ENCODE measurements at regions not wholly inside any gene's neighbourhood (a gene's known extent, or its start where the extent isn't known, plus 50 kb on each side); places are given as distances from the start of the nearest gene placed in this dataset.

- Mint-ChIP-seq H3K27me3 (peaks cover 85% of the 10 kb centered on the region), H3K27ac (peak overlapping the region in 1 of 2 donors; percentile 55), H3K9me3 (no peaks in the 10 kb centered on the region), H3K4me3 (peak overlapping the region; percentile 78 to 80), H3K4me1 (peaks cover 8% of the 10 kb centered on the region)
- ATAC-seq (peak; percentile 64), DNase-seq (peak in 1 of 2 donors; percentile 26)
Observed at GRCh38 chr6:41470029-41470330, 76.2 kb upstream of the FOXP4 start.

GRCh38 chr6:41470331-41471063 is 75.7 kb upstream of the FOXP4 start:
- Mint-ChIP-seq H3K4me3 (peak overlapping the region; percentile 78 to 80), H3K27ac (no peak overlapping the region), H3K9me3 (no peaks in the 10 kb centered on the region), H3K27me3 (peaks cover 86% of the 10 kb centered on the region), H3K4me1 (peaks cover 8% of the 10 kb centered on the region)
- ATAC-seq (peak; percentile 51), DNase-seq (no peak)

- DNase-seq = no peak
- Mint-ChIP-seq H3K27me3 (peaks cover 80% of the 10 kb centered on the region), H3K9me3 (no peaks in the 10 kb centered on the region), H3K27ac (no peak overlapping the region), H3K4me1 (peaks cover 8% of the 10 kb centered on the region), H3K4me3 (peak overlapping the region; percentile 7 to 22)
- no peak for ATAC-seq
Observed at GRCh38 chr6:41471064-41471895, 74.9 kb upstream of the FOXP4 start.

GRCh38 chr6:41474213-41474933 is 71.8 kb upstream of the FOXP4 start:
- peaks cover 73% of the 10 kb centered on the region for H3K27me3 Mint-ChIP-seq
- H3K4me3 Mint-ChIP-seq = peak overlapping the region in 1 of 2 donors; percentile 28
- ATAC-seq (peak; percentile 61), DNase-seq (no peak)
- peak overlapping the region in 1 of 2 donors; percentile 92 for H3K27ac Mint-ChIP-seq
- no peaks in the 10 kb centered on the region for H3K9me3 Mint-ChIP-seq
- peaks cover 8% of the 10 kb centered on the region for H3K4me1 Mint-ChIP-seq

GRCh38 chr6:41475164-41475563 is 71.0 kb upstream of the FOXP4 start:
- Mint-ChIP-seq H3K4me1 (peaks cover under 1% of the 10 kb centered on the region), H3K27ac (no peak overlapping the region), H3K27me3 (peaks cover 65% of the 10 kb centered on the region), H3K4me3 (no peak overlapping the region), H3K9me3 (no peaks in the 10 kb centered on the region)
- DNase-seq = no peak
- no peak for ATAC-seq

- Mint-ChIP-seq H3K9me3 (no peaks in the 10 kb centered on the region), H3K4me3 (no peak overlapping the region), H3K27me3 (peaks cover 59% of the 10 kb centered on the region), H3K4me1 (no peaks in the 10 kb centered on the region), H3K27ac (no peak overlapping the region)
- DNase-seq (no peak), ATAC-seq (no peak)
Observed at GRCh38 chr6:41475737-41476357, 70.3 kb upstream of the FOXP4 start.

- Mint-ChIP-seq H3K9me3 (no peaks in the 10 kb centered on the region), H3K4me1 (no peaks in the 10 kb centered on the region), H3K4me3 (no peak overlapping the region), H3K27ac (no peak overlapping the region), H3K27me3 (peaks cover 53% of the 10 kb centered on the region)
- DNase-seq (no peak), ATAC-seq (no peak)
Observed at GRCh38 chr6:41476401-41476800, 69.8 kb upstream of the FOXP4 start.

GRCh38 chr6:41477572-41477971 is 68.6 kb upstream of the FOXP4 start:
- H3K27me3 Mint-ChIP-seq = peaks cover 41% of the 10 kb centered on the region
- no peak overlapping the region for H3K27ac Mint-ChIP-seq
- H3K9me3 Mint-ChIP-seq = no peaks in the 10 kb centered on the region
- ATAC-seq (no peak), DNase-seq (no peak)
- no peak overlapping the region for H3K4me3 Mint-ChIP-seq
- H3K4me1 Mint-ChIP-seq = peaks cover 5% of the 10 kb centered on the region

- no peaks in the 10 kb centered on the region for H3K9me3 Mint-ChIP-seq
- peaks cover 15% of the 10 kb centered on the region for H3K27me3 Mint-ChIP-seq
- peaks cover 13% of the 10 kb centered on the region for H3K4me1 Mint-ChIP-seq
- no peak overlapping the region for H3K4me3 Mint-ChIP-seq
- H3K27ac Mint-ChIP-seq = no peak overlapping the region
- DNase-seq (no peak), ATAC-seq (no peak)
Observed at GRCh38 chr6:41483943-41484342, 62.2 kb upstream of the FOXP4 start.

GRCh38 chr6:41487860-41488432 is 58.2 kb upstream of the FOXP4 start:
- H3K4me1 Mint-ChIP-seq = peaks cover 17% of the 10 kb centered on the region
- H3K4me3 Mint-ChIP-seq = no peak overlapping the region

GRCh38 chr6:41488433-41489119 is 57.6 kb upstream of the FOXP4 start:
- Mint-ChIP-seq H3K4me1 (peaks cover 17% of the 10 kb centered on the region), H3K27me3 (peaks cover 38% of the 10 kb centered on the region), H3K4me3 (no peak overlapping the region), H3K27ac (peak overlapping the region; percentile 33 to 67), H3K9me3 (no peaks in the 10 kb centered on the region)
- DNase-seq (no peak), ATAC-seq (peak; percentile 20)

More at GRCh38 chr6:41487860-41488432, 58.2 kb upstream of the FOXP4 start:
- Mint-ChIP-seq H3K27me3 (peaks cover 38% of the 10 kb centered on the region), H3K9me3 (no peaks in the 10 kb centered on the region), H3K27ac (peak overlapping the region in 1 of 2 donors; percentile 67)
- ATAC-seq = no peak
- DNase-seq = no peak

GRCh38 chr6:41489120-41489851 is 56.9 kb upstream of the FOXP4 start:
- ATAC-seq = no peak
- Mint-ChIP-seq H3K4me1 (peaks cover 17% of the 10 kb centered on the region), H3K4me3 (no peak overlapping the region), H3K27me3 (peaks cover 45% of the 10 kb centered on the region), H3K27ac (peak overlapping the region in 1 of 2 donors; percentile 33), H3K9me3 (no peaks in the 10 kb centered on the region)
- DNase-seq = no peak

GRCh38 chr6:41492261-41492891 is 53.8 kb upstream of the FOXP4 start:
- DNase-seq (no peak), ATAC-seq (no peak)
- H3K9me3 Mint-ChIP-seq = no peaks in the 10 kb centered on the region
- H3K27ac Mint-ChIP-seq = no peak overlapping the region
- H3K4me3 Mint-ChIP-seq = no peak overlapping the region
- H3K27me3 Mint-ChIP-seq = peaks cover 41% of the 10 kb centered on the region
- peaks cover 17% of the 10 kb centered on the region for H3K4me1 Mint-ChIP-seq
